Fibroblast of villous mesenchyme (primary cell): ENCODE measurements at regions not wholly inside any gene's neighbourhood (a gene's known extent, or its start where the extent isn't known, plus 50 kb on each side); places are given as distances from the start of the nearest gene placed in this dataset.

Source experiments
- DNase-seq: peaks from one replicate; pipeline ENCODE4 v3.0.0-alpha.2; 2010; ENCODE audit warnings: low read depth
- H3K4me3 ChIP-seq: 2 replicates; pipeline ENCODE4 v1.5.1; 2011; ENCODE audit warnings: low read depth, mild to moderate bottlenecking, low read length
- TF ChIP-seq, protein P1 (sequence below): IDR thresholded peaks from 2 replicates; pipeline ENCODE4 v1.5.1; 2012; ENCODE audit warnings: low read depth, mild to moderate bottlenecking, low read length; ENCODE audit not compliant: insufficient read depth

DNA sequence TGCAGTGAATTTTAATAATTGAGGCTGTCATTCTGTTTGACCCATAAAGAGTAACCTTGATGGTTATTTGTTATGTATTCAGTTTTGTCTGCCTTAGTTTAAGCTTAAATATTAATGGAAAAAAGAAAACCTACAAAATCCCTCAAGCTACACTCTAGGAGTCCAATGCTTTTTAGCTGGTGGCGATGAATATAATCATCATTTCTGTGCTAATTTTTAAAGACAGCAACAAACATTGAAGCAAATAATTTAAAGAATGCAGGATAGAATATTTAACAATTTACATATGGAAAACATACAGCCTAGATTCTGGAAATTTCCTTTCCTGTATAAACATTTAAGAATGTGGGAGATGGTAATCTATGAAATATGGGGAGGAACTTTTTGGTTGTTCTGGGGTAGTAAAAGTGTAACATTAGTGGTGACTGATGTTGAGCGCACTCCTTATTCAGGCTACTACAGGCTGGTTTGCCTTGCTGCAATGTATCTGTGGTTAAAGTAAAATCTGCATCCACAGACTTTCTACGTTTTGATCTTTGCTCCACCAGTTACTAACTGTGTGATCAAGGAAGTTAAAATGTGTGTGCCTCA lies 287.9 kb upstream of the DEFB112 start:
- no peak for DNase-seq
- TF ChIP-seq, protein P1, sequence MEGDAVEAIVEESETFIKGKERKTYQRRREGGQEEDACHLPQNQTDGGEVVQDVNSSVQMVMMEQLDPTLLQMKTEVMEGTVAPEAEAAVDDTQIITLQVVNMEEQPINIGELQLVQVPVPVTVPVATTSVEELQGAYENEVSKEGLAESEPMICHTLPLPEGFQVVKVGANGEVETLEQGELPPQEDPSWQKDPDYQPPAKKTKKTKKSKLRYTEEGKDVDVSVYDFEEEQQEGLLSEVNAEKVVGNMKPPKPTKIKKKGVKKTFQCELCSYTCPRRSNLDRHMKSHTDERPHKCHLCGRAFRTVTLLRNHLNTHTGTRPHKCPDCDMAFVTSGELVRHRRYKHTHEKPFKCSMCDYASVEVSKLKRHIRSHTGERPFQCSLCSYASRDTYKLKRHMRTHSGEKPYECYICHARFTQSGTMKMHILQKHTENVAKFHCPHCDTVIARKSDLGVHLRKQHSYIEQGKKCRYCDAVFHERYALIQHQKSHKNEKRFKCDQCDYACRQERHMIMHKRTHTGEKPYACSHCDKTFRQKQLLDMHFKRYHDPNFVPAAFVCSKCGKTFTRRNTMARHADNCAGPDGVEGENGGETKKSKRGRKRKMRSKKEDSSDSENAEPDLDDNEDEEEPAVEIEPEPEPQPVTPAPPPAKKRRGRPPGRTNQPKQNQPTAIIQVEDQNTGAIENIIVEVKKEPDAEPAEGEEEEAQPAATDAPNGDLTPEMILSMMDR = no peak
- no peak overlapping the region for H3K4me3 ChIP-seq

DNA sequence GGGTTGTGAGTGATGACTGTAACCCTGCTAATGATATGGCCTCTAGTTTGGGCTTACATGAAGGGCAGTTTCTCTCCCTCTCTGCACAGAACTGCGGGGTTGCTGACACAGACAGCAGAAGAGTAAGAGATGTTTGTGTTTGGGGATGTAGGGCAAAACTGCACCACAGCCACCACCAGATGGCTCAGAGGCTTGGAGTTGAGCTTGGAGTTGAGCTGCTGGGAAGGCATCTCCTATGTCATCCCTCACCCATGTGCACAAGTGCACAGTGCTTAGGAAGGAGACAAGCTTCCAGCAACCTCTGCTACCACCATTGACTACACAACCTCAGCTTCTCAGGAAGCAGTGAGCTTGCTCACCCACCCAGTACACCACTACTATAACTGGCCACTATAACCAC lies 303.9 kb upstream of the DEFB112 start:
- no peak for DNase-seq
- TF ChIP-seq, protein P1 = no peak
- H3K4me3 ChIP-seq = no peak overlapping the region

DNA sequence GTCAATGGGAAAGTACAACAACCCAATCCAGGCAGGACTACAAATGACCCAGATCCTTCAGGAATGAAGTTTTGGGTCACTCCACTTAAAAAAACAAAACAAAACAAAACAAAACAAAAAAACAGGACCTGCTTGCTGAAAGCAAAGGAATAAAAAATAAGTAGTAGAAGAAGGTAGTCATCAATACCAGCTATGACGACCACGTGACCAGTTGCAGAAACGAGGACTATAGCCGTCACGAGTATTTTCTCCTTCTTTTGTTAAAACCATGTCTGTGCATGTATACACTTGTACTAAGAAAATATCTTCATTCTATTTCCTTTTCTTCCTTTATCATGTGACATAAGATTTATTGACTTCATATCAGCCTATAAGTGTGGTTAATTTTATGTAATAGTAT lies 308.4 kb upstream of the DEFB112 start:
- DNase-seq = no peak
- TF ChIP-seq, protein P1 = no peak
- no peak overlapping the region for H3K4me3 ChIP-seq

DNA sequence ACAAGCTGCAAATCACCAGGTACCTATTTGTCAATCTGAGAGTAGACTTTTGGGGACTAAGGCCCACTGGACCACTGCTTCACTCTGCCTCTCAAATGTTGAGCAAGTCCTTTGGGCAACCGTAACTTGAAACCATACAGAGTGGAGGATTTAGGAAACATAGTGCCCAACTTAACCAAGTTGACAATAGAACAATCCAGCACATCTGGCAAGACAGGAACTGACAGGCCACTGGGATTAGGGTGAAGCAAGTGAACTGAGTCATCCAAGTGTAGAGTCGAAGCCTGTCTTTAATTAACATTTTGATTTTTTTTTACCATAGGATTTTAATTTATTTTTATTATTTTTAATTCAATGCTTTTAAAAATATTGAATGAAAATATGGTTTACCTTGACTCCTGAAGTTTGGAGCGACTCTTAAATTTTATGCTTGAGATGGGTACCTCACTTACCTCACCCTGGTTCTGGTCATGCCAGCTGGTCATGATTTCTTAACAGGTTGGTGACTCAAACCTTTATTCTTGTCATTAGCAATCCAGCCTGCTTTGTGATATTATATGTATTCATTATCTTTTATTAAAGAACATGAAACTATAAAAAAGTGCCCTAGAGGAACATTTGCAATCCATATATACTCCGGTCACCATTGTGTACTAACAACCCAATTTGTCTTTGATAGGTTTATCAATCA lies 312.1 kb upstream of the DEFB112 start:
- no peak for DNase-seq
- H3K4me3 ChIP-seq = no peak overlapping the region
- TF ChIP-seq, protein P1 = no peak

DNA sequence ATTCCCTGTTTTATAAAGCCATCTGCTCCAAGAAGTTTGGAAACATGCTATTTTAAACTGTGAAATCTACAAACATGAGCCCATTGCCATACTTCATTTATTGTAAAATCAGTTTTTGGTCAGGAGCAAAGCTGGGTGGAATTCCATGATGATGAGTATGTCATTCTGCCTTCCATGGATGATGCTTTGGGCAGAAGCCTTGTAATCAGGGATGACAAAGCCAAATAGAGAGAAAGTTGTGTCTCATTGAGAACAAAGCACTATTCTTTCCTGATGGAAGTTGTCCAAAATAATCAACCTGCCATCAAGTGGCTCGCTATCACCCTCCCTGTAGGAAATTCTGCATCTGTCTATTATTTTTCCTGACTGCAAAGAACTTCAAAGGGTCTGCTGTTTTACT lies 313.0 kb upstream of the DEFB112 start:
- TF ChIP-seq, protein P1 = no peak
- no peak overlapping the region for H3K4me3 ChIP-seq
- DNase-seq = no peak

DNA sequence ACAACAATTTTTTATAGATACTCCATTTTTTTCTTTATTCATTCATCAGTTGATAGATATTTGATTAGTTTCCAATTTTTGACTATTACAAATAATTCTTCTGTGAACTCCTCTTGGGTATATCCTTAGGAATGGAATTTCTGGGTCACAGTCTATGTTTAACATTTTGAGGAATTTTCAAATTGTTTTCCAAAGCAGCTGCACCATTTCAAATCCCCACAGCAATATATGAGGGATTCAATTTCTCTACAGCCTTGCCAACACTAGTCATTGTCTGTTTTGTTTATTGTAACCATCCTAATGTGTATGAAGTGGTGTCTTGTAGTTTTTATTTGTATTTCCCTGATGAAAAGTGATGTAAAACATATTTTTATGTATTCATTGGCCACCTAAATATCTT lies 320.3 kb upstream of the DEFB112 start:
- TF ChIP-seq, protein P1 = no peak
- no peak for DNase-seq
- no peak overlapping the region for H3K4me3 ChIP-seq
